Stimulated activated CD8-positive, alpha-beta memory T cell treated with anti-CD3 and anti-CD28 coated beads, Interleukin-7, amount 100 ng/mL, for 48 hours (primary cell): ENCODE measurements at regions not wholly inside any gene's neighbourhood (a gene's known extent, or its start where the extent isn't known, plus 50 kb on each side); places are given as distances from the start of the nearest gene placed in this dataset.
A peak's percentile ranks its signal among the peaks of the same experiment; 100 is the strongest.

Experiments used
- DNase-seq, 2 donors: peaks; one replicate each; pipeline ENCODE4 v3.0.0-alpha.2; 2020; ENCODE audit warnings: low read depth in 1 of 2; ENCODE audit errors: extremely low read depth in 1 of 2

DNA sequence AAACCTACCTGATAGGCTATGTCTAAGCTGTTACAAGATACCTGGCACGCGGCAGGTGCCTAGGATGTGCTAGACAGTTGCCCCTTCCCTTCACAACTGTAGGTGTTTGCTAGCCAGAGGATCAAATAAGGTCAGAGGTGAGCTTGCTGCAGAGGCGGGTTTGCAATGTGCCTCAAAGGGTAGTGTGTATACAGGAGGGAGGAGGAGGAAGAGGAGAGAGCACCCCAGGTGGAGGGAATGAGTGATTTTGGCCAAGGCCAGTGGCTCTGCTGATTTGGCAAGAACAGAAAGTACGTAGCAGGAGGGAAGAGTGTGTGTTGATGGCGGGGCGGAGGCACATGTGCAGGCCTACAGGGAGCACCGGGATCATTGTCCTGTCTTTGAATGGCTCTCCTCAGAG lies 236.5 kb downstream of the HAUS1 start:
- no peak for DNase-seq

DNA sequence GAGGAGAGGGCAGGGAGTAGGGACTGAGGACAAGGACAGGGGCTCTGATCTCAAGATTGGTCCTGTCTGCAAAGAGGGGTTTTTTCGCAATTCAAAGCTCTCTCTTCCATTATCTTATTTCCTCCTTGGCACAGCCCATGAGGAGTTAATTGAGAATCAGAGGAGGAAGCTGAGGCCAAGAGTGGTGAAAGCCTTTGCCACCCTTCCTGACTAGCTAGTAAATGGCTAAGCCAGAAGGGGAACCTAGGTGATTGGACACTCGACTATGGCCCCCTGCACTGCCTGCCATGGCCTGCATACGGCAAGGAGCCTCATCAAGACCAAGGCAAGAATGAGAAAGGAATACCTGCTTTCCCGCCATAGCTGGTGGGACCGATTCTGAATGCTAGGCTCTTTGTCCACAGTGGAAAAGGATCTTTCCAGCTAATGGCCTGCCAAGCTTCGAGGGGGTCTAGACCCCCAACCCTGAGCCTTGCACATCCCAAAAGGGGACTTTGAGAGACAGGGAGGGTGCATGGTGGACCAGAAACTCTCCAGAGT lies 237.9 kb downstream of the HAUS1 start:
- DNase-seq, result no peak

DNA sequence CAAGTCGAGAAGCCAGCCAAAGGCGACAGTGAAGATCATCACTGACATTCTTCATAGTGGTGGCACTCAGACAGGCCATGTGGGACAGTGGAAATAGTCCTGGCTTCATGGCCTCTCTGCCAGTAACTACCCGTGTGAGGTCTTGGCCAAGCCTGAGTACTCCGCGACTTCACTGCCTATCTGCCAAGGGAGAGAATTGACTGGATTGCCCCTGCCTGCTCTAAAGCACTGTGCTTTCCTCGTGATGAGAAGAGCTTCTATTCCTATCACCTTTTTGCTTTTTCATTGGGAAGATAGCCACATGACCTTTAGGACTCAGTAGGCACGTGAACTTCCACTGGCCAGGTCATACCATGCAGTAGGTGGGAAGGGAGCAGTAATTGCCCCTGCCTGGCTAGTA lies 239.3 kb downstream of the HAUS1 start:
- no peak for DNase-seq

DNA sequence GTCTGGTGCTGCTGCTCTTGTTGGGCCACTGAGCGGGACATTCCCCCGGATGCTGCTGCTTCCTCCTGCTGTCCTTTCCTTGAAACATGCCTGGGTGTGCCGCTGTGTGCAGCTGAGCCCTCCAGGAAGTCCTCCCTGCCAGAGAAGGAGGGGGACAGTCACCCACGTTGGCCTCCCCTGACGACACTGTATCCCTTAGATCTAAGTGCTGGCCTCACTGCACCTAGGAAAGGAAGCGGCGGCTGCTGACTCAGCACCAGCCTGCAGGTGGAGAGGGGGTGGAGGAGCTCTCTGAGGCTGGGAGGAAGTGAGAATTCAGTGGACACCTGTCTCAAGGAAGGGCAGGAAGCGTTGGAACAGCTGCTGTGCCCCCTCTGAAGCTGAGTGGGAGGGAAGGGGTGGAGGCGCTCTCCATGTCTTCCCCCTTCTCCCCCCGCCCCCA lies 239.8 kb downstream of the HAUS1 start:
- peak; percentile 4 to 29 for DNase-seq

DNA sequence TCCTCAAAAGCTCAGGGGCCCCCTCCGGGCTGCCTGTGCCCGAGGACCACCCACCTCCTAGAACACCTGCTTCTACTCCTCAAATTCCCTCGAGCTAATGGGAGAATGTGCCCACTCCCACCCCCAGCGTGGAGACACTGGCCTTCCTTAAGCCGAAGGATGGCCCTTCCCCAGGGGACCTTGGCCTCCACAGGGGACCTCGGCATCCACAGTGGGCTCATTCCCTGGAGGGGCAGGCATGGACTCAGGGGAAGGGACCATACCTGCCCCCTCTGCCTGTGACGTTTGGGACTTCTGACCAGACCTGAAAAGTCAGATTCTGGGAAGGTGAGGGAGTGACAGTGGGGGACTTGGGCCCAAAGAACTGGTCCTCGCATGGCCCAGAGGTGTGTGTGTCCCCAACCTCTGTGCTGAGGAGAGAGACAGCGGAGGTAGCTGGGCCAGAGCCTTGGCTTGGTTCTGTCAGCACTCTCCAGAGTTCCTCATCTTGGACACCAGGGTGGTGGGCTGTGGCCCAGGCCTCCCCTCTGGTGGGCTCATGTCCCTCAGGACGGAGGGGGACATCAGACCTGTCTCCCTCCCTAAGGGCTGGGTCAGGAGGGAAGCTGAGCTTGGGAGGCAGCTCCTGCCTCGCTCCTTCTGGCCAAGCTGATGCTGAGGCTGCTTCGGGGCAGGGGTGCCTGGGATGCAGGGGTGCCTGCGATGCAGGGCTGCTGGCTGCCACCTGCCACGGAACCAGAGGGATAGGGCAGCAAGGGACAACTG lies 240.4 kb downstream of the HAUS1 start:
- no peak for DNase-seq

DNA sequence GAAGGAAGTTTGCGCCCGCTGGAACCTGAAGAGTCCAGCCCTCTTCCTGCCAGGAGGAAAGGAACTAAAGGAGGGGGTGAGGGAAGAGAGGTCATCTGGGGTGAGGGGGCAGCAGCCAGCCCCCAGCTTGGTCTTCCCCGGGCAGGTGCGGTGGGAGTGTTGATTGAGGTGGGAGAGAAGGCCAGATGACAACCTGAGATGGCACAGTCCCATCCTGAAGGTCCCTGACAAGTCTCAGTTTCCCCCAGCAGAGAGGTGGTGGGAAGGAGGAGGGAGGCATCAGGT lies 240.9 kb downstream of the HAUS1 start:
- DNase-seq, result no peak

DNA sequence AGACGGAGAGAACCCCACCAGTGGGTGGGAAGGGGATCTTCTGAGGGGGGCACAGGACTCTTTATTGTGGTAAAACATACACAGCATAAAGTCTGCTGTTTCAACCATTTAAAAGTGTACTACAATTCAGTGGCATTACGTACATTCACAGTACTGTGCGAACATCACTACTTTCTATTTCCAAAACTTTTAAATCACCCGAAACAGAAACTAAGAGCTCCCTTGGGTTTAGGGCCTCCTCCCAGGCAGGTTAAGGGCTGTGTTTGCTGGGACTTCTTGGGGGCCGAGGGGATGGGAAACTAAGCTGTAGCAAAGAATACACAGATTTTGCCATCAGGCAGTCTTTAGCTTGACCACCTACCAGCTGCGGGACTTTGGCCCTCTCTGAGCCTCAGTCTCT lies 242.0 kb downstream of the HAUS1 start:
- DNase-seq, result no peak

DNA sequence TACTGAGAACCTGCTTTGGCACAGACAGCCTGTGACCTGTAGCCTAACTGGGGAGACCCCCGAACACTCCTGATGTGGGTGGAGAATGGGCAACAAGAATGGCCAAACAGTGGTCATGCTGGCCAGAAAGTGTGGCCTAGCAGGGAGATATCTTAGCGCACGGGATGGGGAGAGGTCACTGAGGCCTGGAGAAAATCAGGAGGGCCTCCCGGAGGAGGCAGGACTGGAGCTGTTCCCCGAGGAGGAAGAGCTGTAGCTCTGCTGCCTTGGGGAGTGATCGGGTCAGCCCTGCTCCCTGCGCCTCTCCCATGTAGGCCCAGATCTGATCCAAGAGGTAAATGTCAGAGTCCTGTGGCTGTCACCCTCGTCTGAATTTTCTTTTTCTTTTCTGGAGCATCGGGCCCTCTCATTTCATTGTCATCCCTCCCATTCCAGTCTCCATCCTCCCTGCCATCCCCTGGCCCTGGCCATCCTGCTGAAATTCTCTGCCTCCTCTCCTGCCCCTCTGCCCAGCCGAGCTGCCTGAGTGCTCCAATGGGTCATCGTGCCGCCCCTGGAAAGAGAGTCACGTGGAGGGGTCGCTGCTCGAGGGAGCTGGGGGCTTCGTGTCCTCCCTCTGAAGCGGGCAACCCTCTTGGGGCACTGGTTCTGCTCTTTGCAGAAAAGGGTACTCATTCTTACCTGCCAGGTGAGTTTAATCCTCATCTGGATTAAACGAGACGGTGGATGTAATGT lies 242.9 kb downstream of the HAUS1 start:
- no peak for DNase-seq

DNA sequence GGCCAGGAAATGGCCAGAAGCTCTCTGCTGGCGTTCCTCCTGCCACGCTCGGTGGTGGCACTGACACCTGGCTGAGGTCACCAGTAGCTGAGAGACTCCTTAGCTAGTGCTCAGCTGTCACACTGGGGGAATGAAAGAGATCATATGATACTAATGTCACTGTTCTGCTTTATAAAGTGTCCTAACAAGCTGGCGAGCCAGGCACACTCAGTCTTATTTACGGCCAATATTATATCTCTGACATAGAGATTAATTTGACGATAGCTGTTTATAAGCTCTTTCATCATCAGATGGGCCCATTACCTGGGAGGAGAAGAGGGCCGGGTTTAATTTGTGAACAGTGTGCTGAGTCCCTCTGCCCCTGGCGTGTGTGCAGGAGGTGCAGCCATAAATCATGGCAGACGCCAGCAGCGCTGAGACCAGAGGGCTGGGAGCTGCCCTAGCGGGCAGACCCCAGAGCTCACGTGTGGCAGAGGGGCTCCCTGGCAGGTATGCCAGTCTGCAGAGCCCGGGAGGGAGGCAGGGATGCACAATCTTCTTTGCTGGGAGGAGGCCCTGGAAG lies 246.5 kb downstream of the HAUS1 start:
- DNase-seq, result no peak

DNA sequence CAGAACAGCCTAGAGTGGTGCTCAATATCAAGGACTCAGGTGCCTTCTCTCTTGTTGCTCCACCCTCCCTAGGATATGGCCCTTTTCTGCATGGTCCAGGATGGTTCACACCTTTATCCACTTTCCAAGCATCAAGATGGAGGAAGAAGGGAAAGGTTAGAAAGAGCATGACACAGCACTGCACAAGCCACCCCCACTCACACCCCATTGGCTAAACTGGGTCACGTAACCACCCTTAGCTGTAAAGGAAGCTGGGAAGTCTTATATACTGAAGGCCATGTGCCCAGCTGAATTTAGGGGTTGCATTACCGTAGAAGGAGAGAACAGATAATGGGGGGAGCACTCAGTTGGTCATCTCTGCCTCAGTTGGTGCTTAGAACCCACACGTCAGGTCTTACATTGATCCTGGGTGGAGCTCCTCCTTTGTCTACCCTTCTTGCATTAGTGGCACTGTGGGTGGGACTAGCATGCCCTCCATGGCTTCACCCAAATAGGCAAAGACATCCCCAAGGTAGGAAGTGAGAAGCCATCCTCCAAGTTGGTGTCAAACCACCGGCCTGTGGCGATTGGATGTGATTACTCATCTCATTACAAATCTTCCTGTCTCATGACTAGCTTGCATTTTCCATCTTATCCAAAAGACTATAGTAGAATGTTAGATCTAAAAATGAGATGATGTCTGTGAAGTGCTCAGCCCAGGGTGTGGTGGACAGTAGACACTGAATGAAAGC lies 248.5 kb downstream of the HAUS1 start:
- DNase-seq, result no peak

DNA sequence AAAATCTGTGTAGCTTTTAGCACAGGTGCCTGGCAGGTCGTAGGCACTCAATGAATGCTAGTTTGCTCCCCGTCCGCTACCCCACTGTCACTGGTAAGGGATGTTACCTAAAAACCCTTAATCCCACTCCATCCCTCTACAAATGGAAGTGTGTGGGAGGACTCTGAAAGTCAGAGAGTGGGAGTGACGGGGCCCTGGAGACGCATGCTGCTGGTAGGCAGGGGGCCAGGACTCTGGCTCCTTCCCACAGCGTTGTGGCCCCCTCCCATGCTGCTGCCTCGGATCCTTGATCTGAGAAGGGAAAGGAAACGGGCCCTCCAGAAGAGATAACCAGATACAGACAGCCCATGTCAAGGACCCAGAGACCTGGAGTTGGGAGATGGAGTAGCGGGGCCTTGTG lies 249.3 kb downstream of the HAUS1 start:
- no peak for DNase-seq

DNA sequence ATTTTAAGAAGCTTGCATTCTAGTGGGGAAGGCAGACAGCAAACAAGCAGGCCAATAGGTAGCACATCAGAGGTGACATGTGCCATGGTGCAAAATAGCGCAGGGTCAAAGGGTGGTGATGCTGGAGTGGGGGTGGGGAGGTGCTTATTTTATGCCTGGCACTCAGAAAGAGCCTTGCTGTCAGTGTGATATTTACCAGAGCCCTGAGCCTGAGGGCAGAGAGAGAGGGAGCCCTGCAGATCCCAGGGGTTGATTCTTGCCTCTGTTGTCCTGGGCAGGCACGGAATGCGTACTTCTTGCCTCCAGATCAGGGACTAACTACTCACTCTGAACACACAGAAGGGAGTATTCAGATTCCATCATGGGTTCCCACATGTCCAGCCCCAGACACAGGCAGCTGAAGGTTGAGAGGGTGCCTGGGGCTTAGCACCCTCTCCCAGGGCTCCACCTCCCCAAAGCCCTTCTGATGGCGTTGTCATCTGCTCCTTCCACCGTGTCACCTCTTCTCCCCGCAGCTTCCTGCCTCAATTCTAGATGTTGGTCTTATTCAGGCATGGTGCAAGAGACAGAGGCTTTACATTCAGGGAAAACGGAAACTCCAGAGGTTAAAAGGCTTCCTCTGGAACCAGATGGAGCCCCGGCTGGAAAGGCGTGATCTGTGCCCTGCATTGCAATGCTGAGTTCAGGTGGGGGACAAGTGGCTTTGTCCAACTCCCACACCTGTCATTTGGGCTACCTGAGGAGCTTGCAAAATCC lies 252.3 kb downstream of the HAUS1 start:
- DNase-seq, result no peak

DNA sequence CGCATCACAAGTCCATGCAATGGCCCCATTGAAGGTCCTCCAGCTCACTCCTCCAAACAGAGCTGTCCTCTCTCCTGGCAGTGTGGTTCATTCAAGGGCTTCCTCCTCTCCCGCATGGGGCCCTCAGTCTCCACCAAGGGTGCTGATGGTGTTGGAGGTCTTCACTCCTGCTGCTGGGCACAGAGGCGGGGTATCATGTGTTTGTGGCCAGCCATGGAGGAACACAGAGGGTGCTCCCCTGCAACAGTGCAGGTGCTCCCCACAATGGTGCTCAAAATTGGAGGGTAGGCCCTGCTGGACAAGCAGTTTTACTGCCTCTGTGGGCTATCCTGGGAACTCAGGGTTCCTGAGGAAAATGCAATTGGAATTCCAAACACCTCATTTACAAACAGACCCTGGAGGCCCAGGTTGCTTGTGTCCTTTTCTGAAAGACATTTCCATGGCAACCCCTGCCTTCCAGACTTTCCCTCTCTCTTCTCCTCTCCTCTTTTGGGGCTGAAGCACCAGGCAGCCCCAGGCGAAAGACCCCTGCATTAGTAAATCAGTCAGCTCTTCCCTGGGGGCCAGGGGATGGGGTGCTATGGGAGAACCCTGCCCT lies 256.0 kb downstream of the HAUS1 start:
- DNase-seq, result no peak

DNA sequence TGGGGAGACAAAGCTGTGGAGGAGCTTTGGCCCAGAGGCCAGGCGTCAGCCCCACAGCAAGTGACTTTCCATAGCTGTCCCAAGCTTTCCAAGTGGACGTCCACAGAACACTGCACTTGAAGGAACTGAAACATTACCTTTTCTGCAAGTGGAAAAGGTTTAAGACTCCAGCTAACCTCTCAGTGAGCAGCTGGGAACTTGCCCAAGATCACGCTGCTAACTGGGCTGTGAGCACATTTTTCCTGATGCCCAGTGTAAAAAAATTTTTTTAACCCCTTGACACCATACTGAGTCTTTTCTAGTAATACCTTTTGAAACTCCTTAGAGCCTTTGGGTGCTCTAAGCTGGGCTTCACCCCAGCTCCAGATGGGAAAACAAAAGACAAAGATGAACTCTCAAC lies 256.7 kb downstream of the HAUS1 start:
- DNase-seq, result no peak

DNA sequence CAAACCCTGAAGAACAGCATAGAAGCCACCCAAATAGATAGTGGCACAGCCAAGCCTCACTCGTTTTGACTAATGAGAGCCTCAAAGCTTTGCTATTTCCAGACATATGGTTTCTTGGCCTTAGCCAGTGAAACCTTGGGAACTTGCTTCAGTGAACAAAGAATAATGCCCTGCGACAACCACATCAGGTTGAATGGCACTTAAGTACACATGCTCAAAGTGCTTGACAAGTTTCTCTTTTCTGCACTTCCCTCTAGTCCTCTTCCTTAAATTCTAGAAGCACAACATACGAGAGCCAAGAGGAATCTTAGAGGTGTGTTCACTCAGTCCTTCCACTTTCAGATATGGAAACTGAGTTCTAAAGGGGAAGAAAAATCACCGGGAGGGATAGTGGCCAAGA lies 258.3 kb downstream of the HAUS1 start:
- DNase-seq, result no peak

DNA sequence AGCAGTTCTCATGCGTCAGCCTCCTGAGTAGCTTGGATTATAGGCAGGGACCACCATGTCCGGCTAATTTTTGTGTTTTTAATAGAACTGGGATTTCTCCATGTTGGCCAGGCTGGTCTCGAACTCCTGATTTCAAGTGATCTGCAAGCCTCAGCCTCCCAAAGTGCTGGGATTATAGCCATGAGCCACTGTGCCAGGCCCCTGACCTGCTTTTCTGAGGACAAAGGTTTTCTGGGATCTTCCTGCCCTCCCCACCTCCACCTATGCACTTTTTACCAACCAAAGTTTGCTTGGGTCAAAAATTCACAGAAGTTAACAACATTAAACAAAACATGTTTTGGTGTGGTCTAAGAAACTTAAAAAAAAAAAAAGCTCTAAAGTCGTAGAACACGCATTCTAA lies 259.9 kb downstream of the HAUS1 start:
- DNase-seq, result no peak

DNA sequence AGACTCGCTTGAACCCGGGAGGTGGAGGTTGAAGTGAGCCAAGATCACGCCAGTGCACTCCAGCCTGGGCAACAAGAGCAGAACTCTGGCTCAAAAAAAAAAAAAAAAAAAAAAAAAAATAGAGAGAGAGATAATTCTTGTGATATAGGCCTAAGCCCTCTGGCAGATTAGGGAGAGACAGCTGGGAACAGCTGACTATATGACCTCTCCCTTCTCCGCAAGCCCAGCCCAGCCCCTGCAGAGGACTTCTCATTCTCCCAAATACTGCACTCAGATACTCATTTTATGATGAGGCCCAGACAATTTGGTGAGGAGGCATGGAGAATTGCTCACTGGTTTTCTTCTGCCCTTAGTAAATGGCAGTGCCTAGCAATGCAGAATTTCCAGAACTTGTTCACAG lies 262.0 kb downstream of the HAUS1 start:
- no peak for DNase-seq

DNA sequence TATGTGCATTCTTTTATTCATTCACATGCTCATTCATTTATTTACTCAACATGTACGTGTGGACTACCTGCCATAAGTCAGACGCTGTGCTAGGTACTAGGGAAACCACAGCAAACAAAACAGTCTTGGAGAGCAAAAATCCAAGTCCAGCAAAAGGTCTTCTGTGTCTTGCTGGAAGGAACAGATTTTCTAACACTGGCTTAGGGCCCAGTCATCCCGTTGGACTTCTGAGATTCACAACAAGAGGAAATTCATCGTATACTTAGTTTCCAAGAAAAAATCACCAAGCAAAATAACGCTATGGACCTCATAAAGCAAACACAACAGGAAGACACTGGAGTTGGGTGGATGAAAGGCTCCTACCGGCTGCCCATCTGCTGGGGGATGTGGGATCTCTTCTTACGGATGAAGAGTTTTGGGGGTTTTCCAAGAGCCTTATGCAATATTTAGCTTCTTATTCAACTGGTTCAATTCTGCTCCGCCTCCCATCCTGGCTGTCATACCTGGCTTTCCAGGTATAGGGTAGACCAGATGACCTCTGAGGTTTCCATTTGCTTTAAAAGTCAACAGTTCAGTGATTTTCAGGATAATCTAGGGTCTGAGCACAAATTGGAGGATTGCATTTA lies 262.7 kb downstream of the HAUS1 start:
- no peak for DNase-seq

DNA sequence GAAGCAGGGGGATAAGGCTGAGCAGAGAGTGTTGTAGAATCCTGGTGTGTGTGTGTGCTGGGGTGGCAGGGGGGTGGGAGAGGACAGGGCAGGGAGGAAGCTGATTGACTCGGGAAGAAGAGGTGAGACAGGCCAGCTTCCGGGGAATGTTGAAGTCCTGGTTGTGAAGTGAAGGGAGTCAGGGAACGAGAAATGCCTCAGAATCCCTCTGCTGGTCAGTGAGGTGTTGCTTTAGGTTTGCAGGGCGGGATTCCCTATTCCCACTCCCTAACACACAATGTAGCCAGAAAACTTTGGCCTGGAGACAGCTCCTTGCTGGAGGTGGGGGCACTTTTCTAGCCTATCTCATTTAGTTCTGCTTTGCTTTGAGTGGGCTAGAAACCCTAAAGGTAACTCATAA lies 265.1 kb downstream of the HAUS1 start:
- no peak for DNase-seq

DNA sequence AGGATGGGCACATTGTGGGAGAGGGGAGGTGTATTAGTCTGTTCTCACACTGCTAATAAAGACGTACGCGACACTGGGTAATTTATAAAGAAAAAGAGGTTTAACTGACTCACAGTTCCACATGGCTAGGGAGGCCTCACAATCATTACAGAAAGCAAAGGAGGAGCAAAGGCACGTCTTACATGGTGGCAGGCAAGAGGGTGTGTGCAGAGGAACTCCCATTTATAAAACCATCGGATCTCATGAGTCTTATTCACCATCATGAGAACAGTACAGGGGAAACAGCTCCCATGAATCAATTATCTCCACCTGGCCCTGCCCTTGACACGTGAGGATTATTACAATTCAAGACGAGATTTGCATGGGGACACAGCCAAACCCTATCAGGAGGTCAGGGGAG lies 266.7 kb downstream of the HAUS1 start:
- no peak for DNase-seq
